ENCODE measurements at regions not wholly inside any gene's neighbourhood (a gene's known extent, or its start where the extent isn't known, plus 50 kb on each side); places are given as distances from the start of the nearest gene placed in this dataset.

DNA sequence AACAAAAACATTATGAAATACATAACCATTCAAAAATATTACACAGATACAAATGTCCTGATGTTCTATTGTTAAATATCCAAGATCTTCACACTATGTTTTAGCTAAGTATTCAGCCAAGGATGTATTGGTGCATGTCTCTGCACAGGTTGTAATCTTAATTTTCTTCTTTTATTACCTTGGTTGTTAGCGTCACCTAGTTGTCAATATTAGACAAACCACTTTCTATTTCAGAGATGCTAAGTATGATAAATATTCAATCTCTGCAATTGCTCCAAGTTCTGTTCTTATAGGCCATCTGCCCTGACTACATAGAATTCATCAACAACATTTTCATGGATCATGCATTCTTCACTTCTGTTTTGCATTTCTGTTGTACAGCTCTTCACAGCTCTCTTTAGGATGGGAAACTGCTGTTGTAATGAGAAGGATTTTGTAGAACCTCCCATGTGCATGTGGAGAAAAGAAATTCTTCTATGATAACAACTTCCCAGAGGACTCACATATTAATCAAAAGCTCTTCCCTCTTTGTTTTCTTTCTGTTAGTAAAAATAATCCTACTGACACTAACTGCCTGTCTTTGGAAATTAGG lies 380.1 kb downstream of the NUF2 start:
- no peak for ATAC-seq

DNA sequence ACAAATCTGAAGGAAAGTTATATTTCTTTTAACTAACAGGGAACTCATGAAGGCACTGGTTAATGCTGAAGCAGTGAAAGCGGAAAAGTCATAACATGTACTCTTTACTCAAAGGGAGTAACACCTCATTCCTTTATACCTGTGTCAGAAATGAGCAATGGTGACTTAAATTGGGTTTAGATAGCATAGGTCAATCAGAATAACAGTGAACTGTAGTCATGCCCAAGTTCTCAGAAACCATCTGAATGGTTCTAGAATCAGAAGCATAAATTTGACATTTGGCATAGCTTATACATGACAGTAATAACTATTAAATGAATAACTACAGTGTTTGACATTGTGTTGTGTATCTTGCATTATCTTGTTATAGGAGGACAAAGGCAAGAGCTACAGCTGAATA lies 382.0 kb downstream of the NUF2 start:
- intact Hi-C loops (cut with DNase I; ENCODE audit: low total_unique reads) = no loop called here
- H3K9me3 ChIP-seq = no peaks in the 10 kb centered on the region
- no peak for ATAC-seq

More for the DNA sequence above, 380.1 kb downstream of the NUF2 start:
- no peak overlapping the region for H3K4me3 ChIP-seq
- intact Hi-C loops (cut with DNase I; ENCODE audit: low total_unique reads) = no loop called here
- no peak for DNase-seq
- TF ChIP-seq, protein P1, sequence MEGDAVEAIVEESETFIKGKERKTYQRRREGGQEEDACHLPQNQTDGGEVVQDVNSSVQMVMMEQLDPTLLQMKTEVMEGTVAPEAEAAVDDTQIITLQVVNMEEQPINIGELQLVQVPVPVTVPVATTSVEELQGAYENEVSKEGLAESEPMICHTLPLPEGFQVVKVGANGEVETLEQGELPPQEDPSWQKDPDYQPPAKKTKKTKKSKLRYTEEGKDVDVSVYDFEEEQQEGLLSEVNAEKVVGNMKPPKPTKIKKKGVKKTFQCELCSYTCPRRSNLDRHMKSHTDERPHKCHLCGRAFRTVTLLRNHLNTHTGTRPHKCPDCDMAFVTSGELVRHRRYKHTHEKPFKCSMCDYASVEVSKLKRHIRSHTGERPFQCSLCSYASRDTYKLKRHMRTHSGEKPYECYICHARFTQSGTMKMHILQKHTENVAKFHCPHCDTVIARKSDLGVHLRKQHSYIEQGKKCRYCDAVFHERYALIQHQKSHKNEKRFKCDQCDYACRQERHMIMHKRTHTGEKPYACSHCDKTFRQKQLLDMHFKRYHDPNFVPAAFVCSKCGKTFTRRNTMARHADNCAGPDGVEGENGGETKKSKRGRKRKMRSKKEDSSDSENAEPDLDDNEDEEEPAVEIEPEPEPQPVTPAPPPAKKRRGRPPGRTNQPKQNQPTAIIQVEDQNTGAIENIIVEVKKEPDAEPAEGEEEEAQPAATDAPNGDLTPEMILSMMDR (IDR thresholded peaks at IDR 0.05 in 4 of 5, conservative IDR thresholded peaks at IDR 0.05 in 1 of 5) = no peak
- TF ChIP-seq POLR2A (IDR thresholded peaks at IDR 0.05) = no peak
- H3K36me3 ChIP-seq = no peaks in the 10 kb centered on the region
- H3K4me1 ChIP-seq = no peaks in the 10 kb centered on the region
- in situ Hi-C loops (cut with MboI; ENCODE audit: low sequenced_read_pairs in 4 of 4) = no loop called here
- no peaks in the 10 kb centered on the region for H3K9me3 ChIP-seq
- H3K27ac ChIP-seq = no peak overlapping the region
- H3K27me3 ChIP-seq = no peaks in the 10 kb centered on the region

DNA sequence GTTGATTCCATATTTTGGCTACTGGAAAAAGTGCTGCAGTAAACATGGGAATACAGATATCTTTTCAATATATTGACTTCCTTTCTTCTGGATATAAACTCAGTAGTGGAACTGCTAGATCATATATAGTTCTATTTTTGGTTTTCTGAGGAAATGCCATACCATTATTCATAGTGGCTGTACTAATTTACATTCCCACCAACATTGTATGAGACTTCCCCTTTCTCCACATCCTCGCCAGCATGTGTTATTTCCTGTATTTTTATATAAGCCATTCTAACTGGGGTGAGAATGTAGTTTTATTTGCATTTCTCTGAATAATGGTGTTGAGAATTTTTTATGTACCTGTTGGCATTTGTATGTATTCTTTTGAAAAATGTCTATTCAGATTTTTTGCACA lies 385.2 kb downstream of the NUF2 start:
- no peak for ATAC-seq
- H3K27me3 ChIP-seq = no peaks in the 10 kb centered on the region
- no peaks in the 10 kb centered on the region for H3K9me3 ChIP-seq
- DNase-seq = no peak
- in situ Hi-C loops (cut with MboI; ENCODE audit: low sequenced_read_pairs in 4 of 4) (no loop called here), intact Hi-C loops (cut with DNase I; ENCODE audit: low total_unique reads) (no loop called here)
- TF ChIP-seq POLR2A (IDR thresholded peaks at IDR 0.05) = no peak
- TF ChIP-seq, protein P1 (IDR thresholded peaks at IDR 0.05 in 4 of 5, conservative IDR thresholded peaks at IDR 0.05 in 1 of 5) = no peak
- no peak overlapping the region for H3K4me3 ChIP-seq
- H3K36me3 ChIP-seq = no peaks in the 10 kb centered on the region
- no peaks in the 10 kb centered on the region for H3K4me1 ChIP-seq
- no peak overlapping the region for H3K27ac ChIP-seq

More for the DNA sequence above, 382.0 kb downstream of the NUF2 start:
- TF ChIP-seq, protein P1 (IDR thresholded peaks at IDR 0.05 in 4 of 5, conservative IDR thresholded peaks at IDR 0.05 in 1 of 5) = no peak
- no peak for TF ChIP-seq POLR2A (IDR thresholded peaks at IDR 0.05)
- H3K27me3 ChIP-seq = no peaks in the 10 kb centered on the region
- in situ Hi-C loops (cut with MboI; ENCODE audit: low sequenced_read_pairs in 4 of 4) = no loop called here
- no peak overlapping the region for H3K27ac ChIP-seq
- H3K36me3 ChIP-seq = no peaks in the 10 kb centered on the region
- H3K4me3 ChIP-seq = no peak overlapping the region
- no peak for DNase-seq
- H3K4me1 ChIP-seq = no peaks in the 10 kb centered on the region

- Histone ChIP-seq H3K4me3 (no peak overlapping the region), H3K36me3 (no peaks in the 10 kb centered on the region), H3K27me3 (no peaks in the 10 kb centered on the region), H3K27ac (no peak overlapping the region), H3K9me3 (no peaks in the 10 kb centered on the region), H3K4me1 (no peaks in the 10 kb centered on the region)
- in situ Hi-C loops (cut with MboI; ENCODE audit: low sequenced_read_pairs in 4 of 4) = no loop called here
- no peak for TF ChIP-seq POLR2A (IDR thresholded peaks at IDR 0.05)
- TF ChIP-seq, protein P1 (IDR thresholded peaks at IDR 0.05 in 4 of 5, conservative IDR thresholded peaks at IDR 0.05 in 1 of 5) = no peak
- DNase-seq (no peak), ATAC-seq (no peak)
- intact Hi-C loops (cut with DNase I; ENCODE audit: low total_unique reads) = no loop called here
Measured at GRCh38 chr1:163709636-163710035, 387.9 kb downstream of the NUF2 start.

GRCh38 chr1:163712321-163712720 lies 390.6 kb downstream of the NUF2 start:
- Histone ChIP-seq H3K4me1 (no peaks in the 10 kb centered on the region), H3K4me3 (no peak overlapping the region), H3K27ac (no peak overlapping the region), H3K9me3 (no peaks in the 10 kb centered on the region), H3K36me3 (no peaks in the 10 kb centered on the region), H3K27me3 (no peaks in the 10 kb centered on the region)
- no peak for TF ChIP-seq POLR2A (IDR thresholded peaks at IDR 0.05)
- TF ChIP-seq, protein P1 (IDR thresholded peaks at IDR 0.05 in 4 of 5, conservative IDR thresholded peaks at IDR 0.05 in 1 of 5) = no peak
- intact Hi-C loops (cut with DNase I; ENCODE audit: low total_unique reads) = no loop called here
- ATAC-seq (no peak), DNase-seq (no peak)
- in situ Hi-C loops (cut with MboI; ENCODE audit: low sequenced_read_pairs in 4 of 4) = no loop called here

Data from gastrocnemius medialis (tissue), 4 donors.